ENCODE measurements at regions not wholly inside any gene's neighbourhood (a gene's known extent, or its start where the extent isn't known, plus 50 kb on each side); places are given as distances from the start of the nearest gene placed in this dataset.

- TF ChIP-seq CTCF (IDR thresholded peaks at IDR 0.05; ENCODE audit: low read depth, low read length, poor library complexity, severe bottlenecking) (no peak), EZH2phosphoT487 (IDR thresholded peaks at IDR 0.05; ENCODE audit: borderline replicate concordance, low read length) (no peak)
Measured at GRCh38 chr9:13387734-13388067, 108.2 kb upstream of the MPDZ start.

All from DOHH2 (cell line).